Right atrium auricular region (tissue), 2 donors: ENCODE measurements at regions not wholly inside any gene's neighbourhood (a gene's known extent, or its start where the extent isn't known, plus 50 kb on each side); places are given as distances from the start of the nearest gene placed in this dataset.

Source experiments
- DNase-seq: peaks from one replicate; pipeline ENCODE4 v3.0.0-alpha.2; 2019; ENCODE audit warnings: low spot score
- H3K27ac ChIP-seq, 2 donors: fragments of 200-600 bp; sonication (generic); 1 replicate in 1 of 2; 2 replicates in 1 of 2; pipeline ENCODE4 v1.5.1; 2016 to 2019
- H3K27me3 ChIP-seq, 2 donors: fragments of 200-600 bp; sonication (generic); one replicate each; pipeline versions ENCODE4 v1.5.1 to v1.6.0; 2017 to 2019
- H3K36me3 ChIP-seq: fragments of 200-600 bp; sonication (generic); one replicate; pipeline ENCODE4 v1.5.1; 2016
- H3K4me1 ChIP-seq, 2 donors: fragments of 200-600 bp; sonication (generic); one replicate each; pipeline versions ENCODE4 v1.5.1 to v1.6.0; 2017 to 2019
- H3K4me3 ChIP-seq, 2 donors: fragments of 200-600 bp; sonication (generic); 1 replicate in 1 of 2; 2 replicates in 1 of 2; pipeline ENCODE4 v1.5.1; 2017 to 2019; ENCODE audit warnings: mild to moderate bottlenecking in 1 of 2, moderate library complexity in 1 of 2
- H3K9me3 ChIP-seq, 2 donors: fragments of 200-600 bp; sonication (generic); one replicate each; pipeline ENCODE4 v1.5.1; 2019
- CTCF ChIP-seq, 2 donors: fragments of 200-600 bp; sonication (generic); IDR thresholded peaks; one replicate each; pipeline ENCODE4 v1.5.1; 2019; ENCODE audit warnings: antibody characterized with exemption in 2 of 2

GRCh38 chr2:58560531-58560930 lies 319.4 kb upstream of the FANCL start:
- no peak for TF ChIP-seq CTCF (IDR thresholded peaks at IDR 0.05)
- Histone ChIP-seq H3K27me3 (no peaks in the 10 kb centered on the region), H3K36me3 (no peaks in the 10 kb centered on the region), H3K27ac (no peak overlapping the region), H3K4me3 (no peak overlapping the region), H3K4me1 (no peaks in the 10 kb centered on the region), H3K9me3 (no peaks in the 10 kb centered on the region)
- no peak for DNase-seq

GRCh38 chr2:58558881-58559280 lies 317.8 kb upstream of the FANCL start:
- DNase-seq, result no peak

GRCh38 chr2:58557176-58557575 lies 316.1 kb upstream of the FANCL start:
- H3K27me3 ChIP-seq, result no peaks in the 10 kb centered on the region
- H3K36me3 ChIP-seq, result no peaks in the 10 kb centered on the region
- no peak for TF ChIP-seq CTCF (IDR thresholded peaks at IDR 0.05)
- H3K4me1 ChIP-seq, result no peaks in the 10 kb centered on the region
- no peak overlapping the region for H3K4me3 ChIP-seq
- no peaks in the 10 kb centered on the region for H3K9me3 ChIP-seq
- H3K27ac ChIP-seq, result no peak overlapping the region
- no peak for DNase-seq

More at GRCh38 chr2:58558881-58559280, 317.8 kb upstream of the FANCL start:
- Histone ChIP-seq H3K4me1 (no peaks in the 10 kb centered on the region), H3K36me3 (no peaks in the 10 kb centered on the region), H3K27me3 (no peaks in the 10 kb centered on the region), H3K4me3 (no peak overlapping the region), H3K27ac (no peak overlapping the region), H3K9me3 (no peaks in the 10 kb centered on the region)
- no peak for TF ChIP-seq CTCF (IDR thresholded peaks at IDR 0.05)

GRCh38 chr2:58553937-58554336 lies 312.8 kb upstream of the FANCL start:
- no peak overlapping the region for H3K4me3 ChIP-seq
- H3K4me1 ChIP-seq, result no peaks in the 10 kb centered on the region
- no peak overlapping the region for H3K27ac ChIP-seq
- no peak for TF ChIP-seq CTCF (IDR thresholded peaks at IDR 0.05)
- no peak for DNase-seq
- H3K27me3 ChIP-seq, result no peaks in the 10 kb centered on the region
- H3K9me3 ChIP-seq, result no peaks in the 10 kb centered on the region
- H3K36me3 ChIP-seq, result no peaks in the 10 kb centered on the region

GRCh38 chr2:58553522-58553921 lies 312.4 kb upstream of the FANCL start:
- Histone ChIP-seq H3K36me3 (no peaks in the 10 kb centered on the region), H3K4me1 (no peaks in the 10 kb centered on the region), H3K27ac (no peak overlapping the region), H3K27me3 (no peaks in the 10 kb centered on the region), H3K9me3 (no peaks in the 10 kb centered on the region), H3K4me3 (no peak overlapping the region)
- no peak for DNase-seq
- TF ChIP-seq CTCF (IDR thresholded peaks at IDR 0.05), result no peak
